K562 (cell line): ENCODE measurements at regions not wholly inside any gene's neighbourhood (a gene's known extent, or its start where the extent isn't known, plus 50 kb on each side); places are given as distances from the start of the nearest gene placed in this dataset.

ENCODE experiments used
- ATAC-seq: fragments of 200-7000 bp; cut with Tn5 transposase; 3 replicates; pipeline ENCODE4 v1.9.1; 2020; ENCODE audit warnings: moderate library complexity
- BruUV-seq: library from RNA; stranded (reverse); fragments of 400-500 nt; replicated peaks from 2 replicates; lab custom pipeline; 2021; lab: Mats Ljungman, UMichigan
- CTCF ChIA-PET: fragments of 300-600 bp; formaldehyde crosslinking; extraction: SDS; loops from one replicate; lab custom pipeline; 2021; ENCODE audit warnings: low intra/inter-chr PET ratio; lab: Yijun Ruan, JAX
- POLR2A ChIA-PET: fragments of 300-600, 350-650 bp; sonication (Branson Sonifier 250); formaldehyde crosslinking; extraction: SDS; loops from one replicate; lab custom pipeline; 2021; ENCODE audit warnings: antibody characterized with exemption, inconsistent platforms; lab: Yijun Ruan, JAX
- DNase-seq, 4 experiments: peaks; one replicate each; pipeline versions ENCODE4 v3.0.0 to v3.0.0-alpha.2; 2011 to 2018; ENCODE audit warnings: low spot score in 3 of 4, mixed read lengths in 3 of 4; ENCODE audit errors: extremely low read depth in 1 of 4
- FAIRE-seq: peaks from 2 replicates; lab custom pipeline; 2011; peaks lifted over from hg19 to GRCh38; lab: Jason Lieb, UNC
- H2AFZ ChIP-seq: 2 replicates; pipeline ENCODE4 v1.6.0; 2011; ENCODE audit warnings: low read depth, low read length, control low read depth, inconsistent platforms
- H3K27ac ChIP-seq: fragments of 200-600 bp; 3 replicates; pipeline ENCODE4 v1.8.0; 2011; ENCODE audit warnings: low read depth, mild to moderate bottlenecking, control low read depth, inconsistent platforms, low read length, moderate library complexity, mixed read lengths; ENCODE audit errors: extremely low read depth
- H3K27me3 ChIP-seq, 2 experiments: fragments of 300-600 bp in 1 of 2; 2 replicates in 1 of 2; 3 replicates in 1 of 2; pipeline versions ENCODE4 v1.6.0 to v1.8.0; 2011; ENCODE audit warnings: inconsistent platforms in 2 of 2, low read length in 2 of 2, mild to moderate bottlenecking in 1 of 2, mixed read lengths in 1 of 2, moderate library complexity in 1 of 2; ENCODE audit not compliant: control insufficient read depth in 2 of 2, insufficient read depth in 2 of 2
- H3K36me3 ChIP-seq: fragments of 300-600 bp; 3 replicates; pipeline ENCODE4 v1.8.0; 2011; ENCODE audit warnings: mild to moderate bottlenecking, low read length, inconsistent platforms; ENCODE audit not compliant: control insufficient read depth, insufficient read depth
- H3K4me1 ChIP-seq, 2 experiments: fragments of 200-600 bp in 1 of 2; replicated peaks in 1 of 2; 2 replicates in 1 of 2; 3 replicates in 1 of 2; pipeline versions ENCODE4 v1.5.1 to v1.8.0; 2011; ENCODE audit warnings: inconsistent platforms in 2 of 2, low read length in 2 of 2, mild to moderate bottlenecking in 1 of 2, mixed read lengths in 1 of 2, moderate library complexity in 1 of 2; ENCODE audit not compliant: control insufficient read depth in 2 of 2, insufficient read depth in 2 of 2
- H3K4me2 ChIP-seq: 2 replicates; pipeline ENCODE4 v1.6.1; 2011; ENCODE audit warnings: low read length, control low read depth, inconsistent platforms, mixed read lengths; ENCODE audit not compliant: insufficient read depth
- H3K4me3 ChIP-seq: fragments of 200-600 bp; sonication (generic), shearing (Covaris generic); 2 replicates; pipeline ENCODE4 v1.5.1; 2016; ENCODE audit warnings: control low read depth, inconsistent platforms
- H3K79me2 ChIP-seq: fragments of 200-600 bp; 3 replicates; pipeline ENCODE4 v1.8.0; 2011; ENCODE audit warnings: low read length, inconsistent platforms; ENCODE audit not compliant: control insufficient read depth, insufficient read depth
- H3K9ac ChIP-seq, 2 experiments: 2 replicates each; pipeline versions ENCODE4 v1.6.0 to v1.6.1; 2011; ENCODE audit warnings: low read depth in 2 of 2, low read length in 2 of 2, control low read depth in 1 of 2, inconsistent platforms in 1 of 2, mild to moderate bottlenecking in 1 of 2, mixed read lengths in 1 of 2; ENCODE audit not compliant: insufficient read depth in 1 of 2
- H3K9me1 ChIP-seq: one replicate; pipeline ENCODE4 v1.6.0; 2011; ENCODE audit warnings: inconsistent platforms, mild to moderate bottlenecking, low read length, moderate library complexity; ENCODE audit not compliant: control insufficient read depth, insufficient read depth
- H3K9me3 ChIP-seq: replicated peaks from 2 replicates; pipeline ENCODE4 v1.5.1; 2011; ENCODE audit warnings: low read depth, low read length, inconsistent platforms; ENCODE audit not compliant: control insufficient read depth, insufficient read depth
- H4K20me1 ChIP-seq: replicated peaks from 2 replicates; pipeline ENCODE4 v1.6.1; 2011; ENCODE audit warnings: low read length, inconsistent platforms, mixed read lengths; ENCODE audit not compliant: control insufficient read depth, insufficient read depth
- ELF4 ChIP-seq: fragments of 450-650 bp; formaldehyde crosslinking; IDR thresholded peaks from 2 replicates; pipeline ENCODE4 v1.4.0; 2022; ENCODE audit warnings: missing genetic modification characterization
- ETV1 ChIP-seq: fragments of 450-650 bp; conservative IDR thresholded peaks from 2 replicates; pipeline ENCODE4 v1.6.1; 2016; ENCODE audit warnings: missing genetic modification characterization, control low read depth, low read depth, missing compliant biosample characterization
- GATAD2A ChIP-seq: fragments of 450-650 bp; IDR thresholded peaks from 2 replicates; pipeline ENCODE4 v1.6.1; 2017
- HDAC8 ChIP-seq: fragments of 450-650 bp; IDR thresholded peaks from 2 replicates; pipeline ENCODE4 v1.6.1; 2016; ENCODE audit warnings: mild to moderate bottlenecking, missing genetic modification characterization, moderate library complexity, missing compliant biosample characterization
- IRF2 ChIP-seq: sonication (generic); formaldehyde crosslinking; IDR thresholded peaks from 2 replicates; pipeline ENCODE4 v1.8.1; 2022; ENCODE audit warnings: mild to moderate bottlenecking, missing genetic modification reagents
- KDM4B ChIP-seq, 2 experiments: fragments of 450-650 bp in 1 of 2; sonication (generic) in 1 of 2; IDR thresholded peaks; 2 replicates each; pipeline ENCODE4 v1.6.1; 2016 to 2017; ENCODE audit warnings: borderline replicate concordance in 2 of 2, antibody characterized with exemption in 1 of 2, low read depth in 1 of 2, mild to moderate bottlenecking in 1 of 2
- NBN ChIP-seq: fragments of 450-650 bp; IDR thresholded peaks from 2 replicates; pipeline ENCODE4 v1.6.1; 2016; ENCODE audit warnings: low read depth, mild to moderate bottlenecking
- NONO ChIP-seq, 2 experiments: fragments of 200-400 bp in 1 of 2; fragments of 450-650 bp in 1 of 2; formaldehyde crosslinking in 1 of 2; IDR thresholded peaks; 2 replicates each; pipeline ENCODE4 v1.6.1; 2017; ENCODE audit warnings: low read depth in 2 of 2, mild to moderate bottlenecking in 2 of 2, moderate library complexity in 2 of 2, low read length in 1 of 2
- RCOR1 ChIP-seq, 2 experiments: IDR thresholded peaks; 2 replicates each; pipeline ENCODE4 v1.6.1; 2012; ENCODE audit warnings: low read depth in 2 of 2, low read length in 2 of 2, borderline replicate concordance in 1 of 2, improper control_type of control experiment in 1 of 2
- SP1 ChIP-seq: sonication (generic); formaldehyde crosslinking; IDR thresholded peaks from 2 replicates; pipeline ENCODE4 v1.8.1; 2022; ENCODE audit warnings: mild to moderate bottlenecking, missing genetic modification reagents
- TAF7 ChIP-seq: fragments of 450-650 bp; IDR thresholded peaks from 2 replicates; pipeline ENCODE4 v1.6.1; 2016; ENCODE audit warnings: missing genetic modification characterization, missing compliant biosample characterization
- TFAM ChIP-seq: fragments of 250-450 bp; sonication (Bioruptor Pico); conservative IDR thresholded peaks from 2 replicates; pipeline ENCODE4 v1.5.0; 2021; ENCODE audit warnings: mild to moderate bottlenecking, moderate library complexity
- ZBTB1 ChIP-seq: sonication (generic); formaldehyde crosslinking; IDR thresholded peaks from 2 replicates; pipeline ENCODE4 v1.8.1; 2023; ENCODE audit warnings: missing genetic modification reagents, low read depth, mild to moderate bottlenecking, borderline replicate concordance
- ZBTB8A ChIP-seq: fragments of 450-650 bp; IDR thresholded peaks from 2 replicates; pipeline ENCODE4 v1.6.1; 2018; ENCODE audit warnings: mild to moderate bottlenecking, moderate library complexity; ENCODE audit not compliant: partially characterized antibody
- ZKSCAN1 ChIP-seq: fragments of 150-350 bp; IDR thresholded peaks from 2 replicates; pipeline ENCODE4 v1.6.1; 2016; ENCODE audit warnings: low read depth, low read length
- ZNF140 ChIP-seq: fragments of 250-450 bp; sonication (Bioruptor Pico); IDR thresholded peaks from 2 replicates; pipeline ENCODE4 v1.8.0; 2021; ENCODE audit warnings: moderate library complexity, mild to moderate bottlenecking, inconsistent platforms
- ZNF253 ChIP-seq: fragments of 250-450 bp; sonication (Bioruptor Pico); conservative IDR thresholded peaks from 2 replicates; pipeline ENCODE4 v1.6.1; 2021; ENCODE audit warnings: mild to moderate bottlenecking
- WGBS: fragments of 100-300 bp; shearing (Covaris generic); methylation state at CpG from one replicate; pipeline ENCODE4 v1.1.6; 2016; ENCODE audit warnings: low coverage, mixed read lengths; ENCODE audit not compliant: insufficient coverage; ENCODE audit errors: missing lambda C conversion rate; 5-methylcytosine and 5-hydroxymethylcytosine counted together
- in situ Hi-C: fragments of 300-500 bp; cut with MboI; formaldehyde crosslinking; loops from 4 replicates; pipeline ENCODE4 v1.15.0; 2018; ENCODE audit warnings: inconsistent platforms, mixed read lengths
- intact Hi-C: fragments of 100-400 bp; cut with micrococcal nuclease; formaldehyde crosslinking; loops from 2 replicates; pipeline ENCODE4 v1.14.2; 2022
- TF ChIP-seq, protein P1 (sequence below): fragments of 450-650 bp; IDR thresholded peaks from 2 replicates; pipeline ENCODE4 v1.6.1; 2016; ENCODE audit warnings: low read depth, mild to moderate bottlenecking, moderate library complexity
- TF ChIP-seq, protein P2 (sequence below): fragments of 150-350 bp; IDR thresholded peaks from 2 replicates; pipeline ENCODE4 v1.6.1; 2014; ENCODE audit warnings: low read depth, mild to moderate bottlenecking, low read length, borderline replicate concordance

DNA sequence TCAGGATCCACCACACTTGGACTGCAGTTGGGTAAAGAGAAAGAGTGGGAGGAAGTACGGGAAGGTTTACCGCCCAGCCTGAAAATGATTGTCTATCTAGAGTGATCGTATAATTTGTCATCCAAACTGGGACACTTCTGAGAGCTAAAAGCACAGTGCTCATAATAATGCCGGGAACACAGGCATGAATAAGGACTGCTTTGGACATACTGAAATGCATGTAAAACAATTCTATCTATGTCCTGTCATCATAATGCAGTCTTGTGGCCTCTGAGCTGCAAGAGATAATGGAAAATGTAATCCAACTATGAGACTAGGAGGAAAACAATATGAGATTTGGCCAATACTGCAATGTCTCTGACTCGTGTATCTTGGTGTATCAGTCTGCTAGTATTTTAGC, 435.5 kb downstream of the SOX11 start (continued):
- TF ChIP-seq NONO (IDR thresholded peaks at IDR 0.05; ENCODE audit: low read depth in 2 of 2, low read length in 1 of 2), result no peak
- no peak for TF ChIP-seq GATAD2A
- TF ChIP-seq RCOR1 (IDR thresholded peaks at IDR 0.05; ENCODE audit: borderline replicate concordance in 1 of 2, low read depth in 2 of 2, low read length in 2 of 2), result no peak
- no peak for TF ChIP-seq IRF2 (CRISPR knock-in tag)
- TF ChIP-seq ZNF140 (CRISPR knock-in tag), result no peak
- TF ChIP-seq ZBTB8A, result no peak

DNA sequence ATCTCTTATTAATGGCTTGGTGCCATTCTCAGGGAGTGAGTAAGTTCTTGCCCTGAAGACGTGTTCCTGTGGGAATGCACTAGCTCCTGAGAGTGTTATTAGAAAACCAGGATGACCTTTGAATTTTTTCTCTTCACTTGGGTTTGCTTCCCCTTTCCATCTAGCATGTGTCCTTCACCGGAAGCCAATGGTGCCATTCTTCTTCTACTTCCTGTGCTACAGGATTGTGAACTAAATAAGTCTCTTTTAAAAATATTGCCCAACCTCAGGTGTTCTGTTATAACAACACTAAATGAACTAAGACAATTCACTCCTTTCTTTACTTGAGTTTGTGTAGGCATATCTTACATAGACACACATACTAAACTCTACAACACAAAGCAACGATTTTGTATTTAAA, 447.0 kb downstream of the SOX11 start:
- ChIA-PET CTCF (no interaction called here), POLR2A (no interaction called here)
- no peak for ATAC-seq
- Histone ChIP-seq H3K4me2 (no peak overlapping the region), H3K36me3 (no peaks in the 10 kb centered on the region), H3K4me1 (no peaks in the 10 kb centered on the region), H3K27ac (no peak overlapping the region), H3K9ac (no peak overlapping the region), H3K9me3 (no peaks in the 10 kb centered on the region), H3K4me3 (no peak overlapping the region), H3K9me1 (no peaks in the 10 kb centered on the region), H3K79me2 (no peaks in the 10 kb centered on the region), H3K27me3 (no peaks in the 10 kb centered on the region), H2AFZ (no peak overlapping the region), H4K20me1 (no peaks in the 10 kb centered on the region)
- DNase-seq, result no peak
- in situ Hi-C loops, result no loop called here
- BruUV-seq, result no TSS peak
- FAIRE-seq, result no peak
- intact Hi-C loops, result no loop called here
- 3% methylated on average over 3 of the region's 3 CpGs for WGBS
- TF ChIP-seq, protein P1, sequence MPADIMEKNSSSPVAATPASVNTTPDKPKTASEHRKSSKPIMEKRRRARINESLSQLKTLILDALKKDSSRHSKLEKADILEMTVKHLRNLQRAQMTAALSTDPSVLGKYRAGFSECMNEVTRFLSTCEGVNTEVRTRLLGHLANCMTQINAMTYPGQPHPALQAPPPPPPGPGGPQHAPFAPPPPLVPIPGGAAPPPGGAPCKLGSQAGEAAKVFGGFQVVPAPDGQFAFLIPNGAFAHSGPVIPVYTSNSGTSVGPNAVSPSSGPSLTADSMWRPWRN, result no peak
- TF ChIP-seq HDAC8 (tag), result no peak
- no peak for TF ChIP-seq NBN
- TF ChIP-seq, protein P2, sequence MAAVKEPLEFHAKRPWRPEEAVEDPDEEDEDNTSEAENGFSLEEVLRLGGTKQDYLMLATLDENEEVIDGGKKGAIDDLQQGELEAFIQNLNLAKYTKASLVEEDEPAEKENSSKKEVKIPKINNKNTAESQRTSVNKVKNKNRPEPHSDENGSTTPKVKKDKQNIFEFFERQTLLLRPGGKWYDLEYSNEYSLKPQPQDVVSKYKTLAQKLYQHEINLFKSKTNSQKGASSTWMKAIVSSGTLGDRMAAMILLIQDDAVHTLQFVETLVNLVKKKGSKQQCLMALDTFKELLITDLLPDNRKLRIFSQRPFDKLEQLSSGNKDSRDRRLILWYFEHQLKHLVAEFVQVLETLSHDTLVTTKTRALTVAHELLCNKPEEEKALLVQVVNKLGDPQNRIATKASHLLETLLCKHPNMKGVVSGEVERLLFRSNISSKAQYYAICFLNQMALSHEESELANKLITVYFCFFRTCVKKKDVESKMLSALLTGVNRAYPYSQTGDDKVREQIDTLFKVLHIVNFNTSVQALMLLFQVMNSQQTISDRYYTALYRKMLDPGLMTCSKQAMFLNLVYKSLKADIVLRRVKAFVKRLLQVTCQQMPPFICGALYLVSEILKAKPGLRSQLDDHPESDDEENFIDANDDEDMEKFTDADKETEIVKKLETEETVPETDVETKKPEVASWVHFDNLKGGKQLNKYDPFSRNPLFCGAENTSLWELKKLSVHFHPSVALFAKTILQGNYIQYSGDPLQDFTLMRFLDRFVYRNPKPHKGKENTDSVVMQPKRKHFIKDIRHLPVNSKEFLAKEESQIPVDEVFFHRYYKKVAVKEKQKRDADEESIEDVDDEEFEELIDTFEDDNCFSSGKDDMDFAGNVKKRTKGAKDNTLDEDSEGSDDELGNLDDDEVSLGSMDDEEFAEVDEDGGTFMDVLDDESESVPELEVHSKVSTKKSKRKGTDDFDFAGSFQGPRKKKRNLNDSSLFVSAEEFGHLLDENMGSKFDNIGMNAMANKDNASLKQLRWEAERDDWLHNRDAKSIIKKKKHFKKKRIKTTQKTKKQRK, result no peak
- no peak for TF ChIP-seq ZNF253 (CRISPR knock-in tag)
- TF ChIP-seq ELF4, result no peak
- TF ChIP-seq TAF7 (tag), result no peak
- TF ChIP-seq KDM4B (IDR thresholded peaks at IDR 0.05; ENCODE audit: borderline replicate concordance in 2 of 2, low read depth in 1 of 2), result no peak
- no peak for TF ChIP-seq ZKSCAN1
- no peak for TF ChIP-seq SP1
- TF ChIP-seq TFAM, result no peak
- no peak for TF ChIP-seq ZBTB1
- TF ChIP-seq ETV1 (tag), result no peak
